ENCODE measurements at regions not wholly inside any gene's neighbourhood (a gene's known extent, or its start where the extent isn't known, plus 50 kb on each side); places are given as distances from the start of the nearest gene placed in this dataset.

DNA sequence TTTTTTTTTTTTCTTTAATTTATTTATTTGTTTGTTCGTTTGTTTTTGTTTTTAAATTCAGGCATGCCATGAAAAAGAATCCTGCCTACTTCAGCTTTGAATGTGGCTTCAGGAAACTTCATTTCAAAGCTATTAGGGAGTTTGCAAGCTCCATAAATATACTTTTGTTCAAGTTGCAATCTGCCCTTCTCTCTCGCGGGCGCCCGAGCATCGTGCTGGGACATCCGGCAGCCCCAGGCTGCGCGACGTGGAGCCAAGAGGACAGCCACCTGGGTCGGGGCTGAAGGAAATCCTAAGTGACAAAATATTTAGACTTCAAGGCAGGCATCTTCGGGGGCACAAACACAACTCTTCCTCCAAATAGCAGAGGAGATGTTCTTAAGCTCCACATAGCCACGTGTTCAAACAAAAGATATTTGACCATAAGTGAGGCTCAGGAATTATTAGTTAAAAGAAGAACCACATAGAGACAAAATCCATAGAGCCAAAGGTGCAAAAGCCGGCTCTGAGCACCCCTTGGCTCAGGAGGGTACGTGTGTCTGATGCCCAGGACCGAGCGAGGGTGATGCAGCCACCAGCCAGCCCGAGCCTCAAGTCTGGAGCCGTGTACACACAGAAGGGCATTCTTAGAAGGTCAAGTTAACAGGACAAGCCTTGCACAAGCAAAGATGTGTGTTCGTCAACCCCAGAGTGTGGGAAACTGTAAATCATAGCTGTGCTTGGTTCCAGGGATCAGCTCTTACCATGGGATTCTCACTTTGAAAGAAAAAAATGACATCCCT is 256.5 kb upstream of the SALL3 start:
- H3K36me3 Mint-ChIP-seq (ENCODE audit: low read depth), result no peaks in the 10 kb centered on the region
- no peak overlapping the region for H3K4me3 Mint-ChIP-seq
- H3K27me3 Mint-ChIP-seq, result peaks cover 11% of the 10 kb centered on the region
- H3K27ac Mint-ChIP-seq, result no peak overlapping the region
- no peaks in the 10 kb centered on the region for H3K9me3 Mint-ChIP-seq
- H3K4me1 Mint-ChIP-seq, result no peaks in the 10 kb centered on the region
- DNase-seq, result no peak
- no peak for ATAC-seq

DNA sequence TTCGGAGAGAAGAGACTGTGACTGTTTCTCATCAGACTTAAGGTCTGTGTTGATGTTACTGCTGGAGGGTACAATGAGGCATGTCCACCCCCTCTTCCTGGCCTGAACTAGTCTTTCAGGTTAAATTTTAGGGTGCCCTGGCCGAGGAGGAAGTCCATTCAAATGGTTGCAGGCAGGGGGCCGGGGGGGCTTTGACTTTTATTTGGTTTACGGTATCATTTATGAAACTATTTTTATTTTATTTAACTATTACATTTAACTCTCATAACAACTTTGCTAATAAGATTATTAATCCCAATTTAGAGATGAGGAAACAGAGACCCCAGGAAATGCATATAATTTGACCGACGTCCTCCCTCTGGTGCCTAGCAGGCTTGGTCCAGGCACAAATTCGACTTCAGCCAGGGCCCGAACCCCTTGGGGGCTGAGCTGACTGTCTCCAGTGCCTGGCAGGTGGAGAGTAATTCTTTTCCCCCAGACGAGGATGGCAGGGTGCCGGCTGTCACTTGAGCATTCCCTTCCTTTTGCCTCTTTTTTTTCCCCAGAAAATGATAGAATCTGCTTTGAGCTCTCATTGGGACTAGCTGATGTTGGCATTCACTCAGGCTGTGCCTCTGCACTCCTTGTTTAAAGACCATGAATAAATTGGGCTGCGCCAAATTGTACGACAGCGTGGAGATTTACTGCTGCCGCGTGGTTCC is 255.3 kb upstream of the SALL3 start:
- Mint-ChIP-seq H3K36me3 (ENCODE audit: low read depth) (no peaks in the 10 kb centered on the region), H3K27me3 (peaks cover 11% of the 10 kb centered on the region), H3K4me1 (no peaks in the 10 kb centered on the region), H3K27ac (no peak overlapping the region), H3K9me3 (no peaks in the 10 kb centered on the region), H3K4me3 (no peak overlapping the region)
- no peak for ATAC-seq
- DNase-seq, result no peak

DNA sequence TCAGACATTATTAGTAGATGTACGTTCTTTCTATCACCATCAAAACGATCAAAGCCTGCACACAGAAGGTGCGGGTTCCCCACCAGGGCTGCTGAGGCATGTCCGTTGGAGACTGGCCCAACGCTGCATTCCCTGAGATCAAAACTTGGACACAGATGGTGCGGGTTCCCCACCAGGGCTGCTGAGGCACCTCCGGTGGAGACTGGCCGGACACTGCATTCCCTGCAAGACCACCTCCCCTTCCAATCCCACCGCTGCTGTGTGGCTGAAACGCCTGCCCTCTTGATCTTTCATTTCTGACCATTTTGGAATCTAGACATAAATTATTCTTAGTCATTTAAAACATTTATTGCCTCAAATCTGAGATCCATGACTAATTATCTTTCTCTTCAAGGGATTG is 254.2 kb upstream of the SALL3 start:
- no peaks in the 10 kb centered on the region for H3K36me3 Mint-ChIP-seq (ENCODE audit: low read depth)
- no peaks in the 10 kb centered on the region for H3K4me1 Mint-ChIP-seq
- no peaks in the 10 kb centered on the region for H3K9me3 Mint-ChIP-seq
- H3K4me3 Mint-ChIP-seq, result no peak overlapping the region
- DNase-seq (no peak), ATAC-seq (no peak)
- no peak overlapping the region for H3K27ac Mint-ChIP-seq
- H3K27me3 Mint-ChIP-seq, result peaks cover 9% of the 10 kb centered on the region

DNA sequence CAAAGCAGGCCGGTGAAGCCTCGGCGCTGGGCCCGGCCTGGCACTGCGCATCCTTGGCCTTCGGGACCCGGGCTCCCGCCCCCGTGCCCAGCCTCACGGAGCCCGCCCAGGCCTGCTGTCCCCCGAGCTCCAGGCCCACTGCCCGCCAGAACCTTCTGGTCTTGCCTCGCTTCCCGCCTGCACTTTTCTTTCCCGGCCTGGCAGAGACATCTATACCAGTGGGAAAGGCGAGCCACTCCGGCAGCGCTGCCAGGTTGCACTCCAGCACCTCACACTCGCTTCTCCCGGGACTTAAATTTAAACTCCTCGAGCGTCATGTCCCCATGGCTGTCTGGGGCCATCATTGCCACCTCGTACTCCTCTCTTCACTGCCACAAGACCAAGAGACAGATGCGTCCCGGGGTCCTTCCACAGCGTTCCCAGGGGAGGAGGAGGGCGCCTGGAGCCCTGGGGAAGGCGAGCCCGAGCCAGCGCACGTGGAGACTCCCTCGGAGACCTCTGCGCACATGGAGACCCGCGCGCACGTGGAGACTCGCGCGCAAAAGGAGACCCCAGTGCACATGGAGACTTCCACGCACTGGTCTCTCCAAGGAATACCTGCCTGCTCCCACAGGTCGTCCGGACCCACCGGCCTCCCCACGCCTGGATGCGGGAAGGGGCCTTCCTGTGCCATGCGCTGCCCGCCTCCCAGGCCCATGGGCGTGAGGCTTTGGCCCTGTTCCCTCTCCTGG is 253.1 kb upstream of the SALL3 start:
- Mint-ChIP-seq H3K27me3 (peaks cover 7% of the 10 kb centered on the region), H3K27ac (no peak overlapping the region), H3K4me3 (no peak overlapping the region), H3K4me1 (no peaks in the 10 kb centered on the region), H3K36me3 (ENCODE audit: low read depth) (no peaks in the 10 kb centered on the region), H3K9me3 (no peaks in the 10 kb centered on the region)
- DNase-seq (no peak), ATAC-seq (no peak)

DNA sequence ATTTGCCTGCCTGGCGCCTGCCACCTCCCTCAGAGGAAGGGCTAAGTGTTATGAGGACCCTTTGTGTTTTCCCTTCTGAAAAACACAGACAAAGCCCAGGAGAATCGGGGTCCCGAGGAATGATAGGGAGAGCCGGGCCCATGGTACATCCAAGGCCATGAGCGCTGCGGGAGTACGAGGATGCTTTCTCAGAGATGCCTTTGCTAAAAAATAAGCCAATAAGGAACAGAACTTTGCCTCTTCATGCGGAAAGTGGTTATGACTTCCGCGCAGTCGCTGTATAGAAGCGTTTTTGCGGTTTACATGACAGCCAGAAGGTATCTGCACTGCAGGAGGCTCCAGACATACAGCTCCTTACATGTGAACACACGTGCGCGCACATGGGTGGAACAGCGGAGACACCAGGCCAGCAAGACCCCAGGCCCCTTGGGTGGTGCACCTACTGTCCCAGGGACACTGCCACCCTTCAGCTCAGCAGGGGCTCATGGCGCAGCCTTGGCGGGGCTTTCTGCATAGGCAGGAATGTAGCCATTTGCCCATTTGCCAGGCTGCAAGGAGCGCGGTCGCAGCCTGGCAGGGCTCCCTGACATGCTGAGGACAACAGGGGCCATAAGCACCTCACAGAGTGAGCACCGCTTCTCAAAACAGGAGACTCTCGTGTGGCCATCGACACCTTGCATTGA is 252.4 kb upstream of the SALL3 start:
- no peak overlapping the region for H3K27ac Mint-ChIP-seq

DNA sequence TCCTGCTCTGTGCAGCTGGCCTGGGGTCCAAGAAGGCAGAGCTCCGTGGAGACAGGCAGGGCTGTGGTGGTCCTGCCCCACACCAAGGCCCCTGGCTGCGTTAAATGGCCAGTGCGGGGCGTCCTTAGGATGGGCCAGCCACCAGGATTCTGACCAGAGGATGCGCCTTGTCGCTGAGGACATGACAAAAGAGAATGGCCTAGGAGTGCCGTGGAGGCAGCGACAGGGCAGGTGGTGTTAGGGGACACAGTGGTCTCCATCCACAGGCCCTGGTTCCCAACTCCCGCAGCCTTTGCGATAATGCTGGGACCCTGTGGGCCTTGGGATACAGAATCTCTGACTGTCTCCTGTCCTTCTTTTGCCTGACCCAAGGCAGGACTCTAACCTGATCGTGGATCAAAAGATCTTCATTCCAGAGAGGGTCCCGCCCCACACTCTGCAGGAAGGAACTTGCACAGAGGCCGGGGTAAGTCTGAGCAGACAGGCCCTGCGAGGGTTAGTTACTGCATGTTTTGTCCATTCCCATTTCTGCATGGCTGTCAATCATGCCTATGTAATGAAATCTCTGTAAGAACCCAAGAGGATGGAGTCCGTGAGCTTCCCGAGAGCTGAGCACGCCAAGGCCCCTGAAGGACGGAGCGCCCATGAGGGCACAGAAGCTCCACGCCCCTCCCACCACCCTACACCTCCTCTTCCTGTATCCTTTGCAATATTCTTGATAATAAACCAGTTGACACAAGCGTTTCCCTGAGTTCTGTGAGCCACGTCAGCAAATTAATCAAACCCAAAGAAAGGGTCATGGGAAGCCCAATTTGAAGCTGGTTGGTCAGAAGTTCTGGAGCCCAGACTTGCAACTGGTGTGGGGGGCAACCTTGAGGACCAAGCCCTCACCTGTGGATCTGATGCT is 251.5 kb upstream of the SALL3 start:
- Mint-ChIP-seq H3K4me1 (no peaks in the 10 kb centered on the region), H3K9me3 (no peaks in the 10 kb centered on the region), H3K27me3 (peaks cover under 1% of the 10 kb centered on the region), H3K36me3 (ENCODE audit: low read depth) (no peaks in the 10 kb centered on the region), H3K27ac (no peak overlapping the region), H3K4me3 (no peak overlapping the region)
- no peak for DNase-seq
- no peak for ATAC-seq

More for the DNA sequence above, 252.4 kb upstream of the SALL3 start:
- Mint-ChIP-seq H3K4me1 (no peaks in the 10 kb centered on the region), H3K36me3 (ENCODE audit: low read depth) (no peaks in the 10 kb centered on the region), H3K9me3 (no peaks in the 10 kb centered on the region), H3K27me3 (peaks cover 2% of the 10 kb centered on the region), H3K4me3 (no peak overlapping the region)
- DNase-seq, result no peak
- no peak for ATAC-seq

DNA sequence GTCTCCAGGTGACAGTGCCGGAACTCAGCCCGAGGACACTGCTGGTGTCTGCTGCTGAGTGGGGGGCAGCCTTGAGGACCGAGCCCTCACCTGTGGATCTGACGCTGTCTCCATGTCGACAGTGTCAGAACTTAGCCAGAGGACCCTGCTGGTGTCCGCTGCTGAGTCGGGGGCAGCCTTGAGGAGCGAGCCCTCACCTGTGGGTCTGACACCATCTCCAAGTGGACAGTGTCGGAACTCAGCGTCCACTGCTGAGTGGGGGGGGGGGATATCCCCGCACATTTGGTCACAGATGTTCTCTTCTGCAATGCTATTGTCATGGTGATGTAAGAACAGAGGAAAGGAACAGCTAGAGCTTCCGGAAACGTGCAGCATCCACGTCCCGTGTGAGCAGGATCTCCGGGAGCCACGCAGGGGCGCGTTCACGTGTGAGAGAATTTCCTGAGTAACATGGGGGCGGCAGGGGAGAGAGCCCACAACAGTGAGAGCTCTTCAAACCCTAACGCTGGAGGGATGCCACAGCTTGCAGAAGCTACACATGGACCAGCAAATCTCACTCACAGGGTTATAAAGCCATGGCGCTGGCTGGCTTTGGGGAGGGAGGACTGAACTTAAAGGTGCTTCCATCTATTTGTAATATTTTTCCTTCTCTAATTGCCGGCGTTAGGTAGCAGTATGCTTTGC is 250.7 kb upstream of the SALL3 start:
- Mint-ChIP-seq H3K9me3 (no peaks in the 10 kb centered on the region), H3K27me3 (no peaks in the 10 kb centered on the region), H3K36me3 (ENCODE audit: low read depth) (no peaks in the 10 kb centered on the region), H3K27ac (no peak overlapping the region), H3K4me1 (no peaks in the 10 kb centered on the region), H3K4me3 (no peak overlapping the region)
- DNase-seq, result no peak
- no peak for ATAC-seq

DNA sequence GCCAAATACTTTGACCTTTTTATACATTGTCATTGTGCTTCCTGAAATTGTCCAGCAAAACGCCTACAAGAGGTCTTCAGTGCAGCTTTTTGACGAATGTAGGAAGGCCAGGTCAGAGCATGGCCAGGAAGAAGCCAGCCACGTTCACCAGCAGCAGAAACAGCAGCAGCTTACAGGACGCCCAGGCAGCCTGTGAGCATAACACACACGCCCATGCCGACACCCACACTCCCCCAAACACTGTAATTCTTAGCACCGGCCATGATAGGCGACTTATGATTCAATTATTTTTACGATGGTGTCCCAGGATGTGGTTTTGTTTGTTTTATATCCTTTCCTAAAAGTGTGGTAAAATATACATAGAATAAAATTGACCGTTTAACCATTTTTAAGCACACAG is 249.1 kb upstream of the SALL3 start:
- no peak overlapping the region for H3K27ac Mint-ChIP-seq
- H3K9me3 Mint-ChIP-seq, result no peaks in the 10 kb centered on the region
- H3K27me3 Mint-ChIP-seq, result no peaks in the 10 kb centered on the region
- no peaks in the 10 kb centered on the region for H3K36me3 Mint-ChIP-seq (ENCODE audit: low read depth)
- no peaks in the 10 kb centered on the region for H3K4me1 Mint-ChIP-seq
- ATAC-seq, result no peak
- no peak overlapping the region for H3K4me3 Mint-ChIP-seq
- DNase-seq, result no peak

DNA sequence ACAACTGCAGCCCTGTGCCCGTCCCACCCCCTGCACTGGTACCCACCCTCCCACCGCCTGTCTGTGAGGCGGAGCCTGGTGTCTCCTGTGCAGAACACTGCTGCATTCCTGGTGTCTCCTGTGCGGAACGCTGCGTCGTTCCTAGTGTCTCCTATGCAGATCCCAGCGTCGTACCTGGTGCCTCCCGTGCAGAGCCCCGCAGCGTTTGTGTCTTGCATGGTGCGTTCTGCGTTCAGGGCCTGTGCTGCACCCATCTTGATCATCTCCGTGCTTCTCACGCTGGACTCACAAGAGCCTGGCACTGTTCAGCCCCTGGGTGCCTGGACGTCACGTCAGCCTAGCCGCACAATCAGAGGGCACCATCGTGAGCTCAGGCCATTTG is 248.6 kb upstream of the SALL3 start:
- H3K9me3 Mint-ChIP-seq, result no peaks in the 10 kb centered on the region
- DNase-seq (no peak), ATAC-seq (no peak)
- no peaks in the 10 kb centered on the region for H3K4me1 Mint-ChIP-seq
- H3K36me3 Mint-ChIP-seq (ENCODE audit: low read depth), result no peaks in the 10 kb centered on the region
- H3K4me3 Mint-ChIP-seq, result no peak overlapping the region
- no peaks in the 10 kb centered on the region for H3K27me3 Mint-ChIP-seq
- H3K27ac Mint-ChIP-seq, result no peak overlapping the region

DNA sequence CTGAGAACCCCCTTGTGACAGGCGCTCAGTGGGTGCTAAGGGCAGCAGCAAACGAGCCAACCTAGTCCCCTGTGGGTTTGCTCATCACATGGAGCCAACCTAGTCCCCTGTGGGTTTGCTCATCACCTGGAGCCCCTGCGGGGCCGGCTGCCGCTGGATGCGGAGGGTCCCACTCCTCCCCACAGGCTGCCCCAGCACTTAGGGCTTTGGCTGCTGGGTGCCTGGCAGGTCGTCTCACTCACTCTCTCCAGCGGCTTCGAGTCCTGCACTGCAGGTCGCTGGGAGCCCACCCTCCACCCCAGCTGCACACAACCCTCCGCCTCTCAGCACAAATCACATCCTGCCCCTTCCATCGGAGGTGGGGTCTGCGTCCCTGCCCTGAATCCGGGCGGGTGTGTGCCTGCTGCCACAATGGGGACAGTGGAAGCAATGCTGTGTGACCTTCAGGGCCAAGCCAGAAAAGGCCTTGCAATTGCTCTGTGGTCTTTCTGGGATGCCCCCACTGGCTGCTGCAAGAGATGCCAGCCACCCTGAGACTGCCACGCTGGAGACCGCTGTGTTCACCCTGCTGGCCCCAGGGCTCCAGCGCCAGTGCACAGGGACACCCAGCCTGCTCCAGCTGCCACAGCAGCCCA is 248.1 kb upstream of the SALL3 start:
- no peaks in the 10 kb centered on the region for H3K4me1 Mint-ChIP-seq
- no peaks in the 10 kb centered on the region for H3K9me3 Mint-ChIP-seq
- no peak for ATAC-seq
- no peaks in the 10 kb centered on the region for H3K36me3 Mint-ChIP-seq (ENCODE audit: low read depth)
- no peak overlapping the region for H3K4me3 Mint-ChIP-seq
- H3K27ac Mint-ChIP-seq, result no peak overlapping the region
- no peaks in the 10 kb centered on the region for H3K27me3 Mint-ChIP-seq
- DNase-seq, result no peak

DNA sequence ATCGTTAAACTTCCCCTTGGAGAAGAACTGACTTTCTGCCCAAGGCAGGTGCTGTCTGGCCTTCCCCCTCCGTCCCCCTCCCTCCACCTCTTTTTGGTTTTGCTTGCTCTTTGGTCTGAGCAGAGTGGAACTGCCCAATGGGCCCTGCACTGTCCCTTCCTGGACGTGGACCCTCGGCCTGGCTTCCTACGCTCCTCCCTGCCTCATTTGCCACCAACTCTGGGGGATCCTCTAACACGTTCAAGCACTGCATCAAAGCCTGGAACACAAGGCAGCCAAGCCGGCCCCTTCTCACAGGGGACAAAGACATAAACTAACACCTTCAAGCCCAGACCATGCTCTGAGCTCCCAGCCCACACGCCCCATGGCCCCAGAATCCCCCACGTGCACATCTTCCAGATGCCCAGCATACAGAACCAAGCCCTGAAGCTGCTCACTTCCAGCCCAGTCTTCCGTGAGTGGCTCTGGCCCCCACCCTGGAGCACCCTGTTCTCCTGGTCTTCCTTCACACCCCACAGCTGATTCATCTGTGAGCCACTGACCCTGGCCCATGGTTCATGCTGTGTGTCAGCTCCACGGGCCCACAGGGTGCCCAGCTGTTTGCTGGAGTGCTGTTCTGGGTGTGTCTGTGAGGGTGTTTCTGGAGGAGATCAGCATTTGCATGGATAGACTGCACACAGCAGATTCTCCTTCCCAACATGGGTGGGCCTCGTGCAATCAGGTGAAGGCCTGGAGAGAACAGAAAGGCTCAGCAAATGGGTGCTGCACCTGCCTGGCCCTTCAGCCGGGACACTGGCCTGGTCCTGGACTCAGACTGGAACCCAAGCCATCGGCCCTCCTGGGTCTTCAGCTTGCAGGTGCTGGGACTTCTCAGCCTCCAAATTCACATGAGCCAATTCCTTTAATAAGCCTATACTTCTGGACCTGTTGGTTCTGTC is 247.1 kb upstream of the SALL3 start:
- no peak overlapping the region for H3K4me3 Mint-ChIP-seq
- ATAC-seq, result no peak
- no peak for DNase-seq

DNA sequence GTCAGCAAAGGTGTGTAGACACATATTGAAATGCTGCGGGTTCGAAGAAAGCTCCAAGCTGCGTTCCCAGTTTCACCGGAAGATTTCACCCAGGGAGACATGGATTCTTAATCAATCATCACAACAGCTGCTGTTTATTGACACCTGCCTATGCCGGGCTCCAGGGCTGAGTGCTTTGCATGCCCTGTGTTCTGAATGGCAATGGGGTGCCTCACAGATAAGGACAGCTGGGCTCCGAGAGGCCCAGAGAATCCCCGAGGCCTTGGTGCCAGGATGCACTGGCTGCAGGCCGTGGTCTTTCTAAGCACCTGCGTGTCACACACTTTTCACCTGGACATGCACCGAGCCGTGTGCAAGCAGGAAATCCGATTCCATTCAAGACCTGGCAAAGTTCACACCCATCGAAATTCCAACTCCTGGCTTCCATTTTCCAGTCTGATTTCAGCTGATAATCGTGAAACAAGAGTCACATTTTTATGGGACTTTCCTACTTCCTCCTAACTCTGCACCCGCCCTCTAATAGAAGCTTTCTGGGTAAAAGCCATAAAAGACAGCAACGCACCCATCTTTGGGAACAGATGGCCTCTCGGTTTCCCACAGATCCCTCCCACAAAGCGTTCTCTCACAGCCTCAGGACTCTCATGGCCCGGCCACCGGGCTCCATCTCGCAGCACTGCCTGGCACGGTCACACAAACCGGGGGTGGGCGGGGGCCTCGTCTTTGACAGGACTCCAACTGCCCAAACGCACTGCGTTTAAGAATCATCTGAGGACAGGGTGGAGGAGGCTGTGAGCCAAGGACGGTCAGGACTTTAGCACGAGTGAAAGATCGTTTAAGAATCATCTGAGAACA is 245.6 kb upstream of the SALL3 start:
- no peaks in the 10 kb centered on the region for H3K9me3 Mint-ChIP-seq
- H3K4me3 Mint-ChIP-seq, result no peak overlapping the region
- no peaks in the 10 kb centered on the region for H3K4me1 Mint-ChIP-seq
- H3K27ac Mint-ChIP-seq, result no peak overlapping the region
- H3K36me3 Mint-ChIP-seq (ENCODE audit: low read depth), result no peaks in the 10 kb centered on the region
- H3K27me3 Mint-ChIP-seq, result no peaks in the 10 kb centered on the region
- DNase-seq, result no peak
- no peak for ATAC-seq

More for the DNA sequence above, 247.1 kb upstream of the SALL3 start:
- Mint-ChIP-seq H3K27me3 (no peaks in the 10 kb centered on the region), H3K27ac (no peak overlapping the region), H3K9me3 (no peaks in the 10 kb centered on the region), H3K36me3 (ENCODE audit: low read depth) (no peaks in the 10 kb centered on the region), H3K4me1 (no peaks in the 10 kb centered on the region)
